ENCODE measurements at regions not wholly inside any gene's neighbourhood (a gene's known extent, or its start where the extent isn't known, plus 50 kb on each side); places are given as distances from the start of the nearest gene placed in this dataset.
"Not testable (repeated sequence)": the region's sequence is repeated elsewhere in the genome, so short reads cannot be mapped to it uniquely, and the experiment has no call there.

GRCh38 chr2:55765708-55766107 is 72.1 kb upstream of the PNPT1 start:
- not testable (repeated sequence) for TF ChIP-seq CTCF (optimal IDR thresholded peaks at IDR 0.05 in 1 of 3, IDR thresholded peaks at IDR 0.05 in 1 of 3, conservative IDR thresholded peaks at IDR 0.05 in 1 of 3; ENCODE audit: extremely low read depth in 1 of 3, insufficient read depth in 2 of 3, low read length in 3 of 3); EZH2 (IDR thresholded peaks at IDR 0.05; ENCODE audit: low read length)
